ENCODE measurements at regions not wholly inside any gene's neighbourhood (a gene's known extent, or its start where the extent isn't known, plus 50 kb on each side); places are given as distances from the start of the nearest gene placed in this dataset.
"Not testable (repeated sequence)": the region's sequence is repeated elsewhere in the genome, so short reads cannot be mapped to it uniquely, and the experiment has no call there.

DNA sequence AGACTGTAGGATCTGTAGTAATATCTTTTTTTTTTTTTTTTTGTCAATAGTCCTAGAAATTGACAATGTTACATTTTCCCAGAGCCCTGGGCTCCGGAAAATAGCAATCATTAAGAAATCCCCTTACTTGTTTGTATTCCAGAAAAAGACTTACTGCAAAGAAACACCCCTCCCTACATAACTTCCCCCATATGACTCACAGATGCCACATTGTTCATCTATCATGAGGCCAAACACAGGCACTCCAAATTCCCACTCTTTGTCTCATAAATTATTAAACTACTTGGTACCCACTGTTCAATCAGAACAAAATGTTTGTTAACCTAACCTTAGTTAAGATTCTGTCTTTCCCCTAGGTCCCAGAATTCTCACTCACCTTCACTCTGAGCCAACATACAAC is 53.5 kb downstream of the TEX51 start:
- no peak for DNase-seq

DNA sequence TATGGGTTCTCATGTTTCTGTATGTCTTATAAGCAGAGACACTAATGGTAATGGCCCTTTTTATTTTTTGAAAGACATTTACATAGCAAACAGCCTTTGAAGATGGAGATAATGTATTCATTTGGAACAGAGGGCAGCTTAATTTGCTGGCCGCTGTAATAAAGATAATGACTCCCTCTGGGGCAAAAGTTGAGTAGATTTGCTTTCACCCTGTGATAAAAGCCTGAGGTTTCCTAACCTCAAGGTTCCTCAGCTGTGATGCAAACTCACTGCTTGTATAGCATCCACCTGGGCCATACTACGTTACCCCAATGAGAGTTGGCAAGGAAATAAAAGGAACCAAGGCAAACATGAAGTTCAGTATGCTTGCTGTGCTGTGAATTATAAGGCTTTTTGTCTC is 54.8 kb downstream of the TEX51 start:
- no peak for DNase-seq

DNA sequence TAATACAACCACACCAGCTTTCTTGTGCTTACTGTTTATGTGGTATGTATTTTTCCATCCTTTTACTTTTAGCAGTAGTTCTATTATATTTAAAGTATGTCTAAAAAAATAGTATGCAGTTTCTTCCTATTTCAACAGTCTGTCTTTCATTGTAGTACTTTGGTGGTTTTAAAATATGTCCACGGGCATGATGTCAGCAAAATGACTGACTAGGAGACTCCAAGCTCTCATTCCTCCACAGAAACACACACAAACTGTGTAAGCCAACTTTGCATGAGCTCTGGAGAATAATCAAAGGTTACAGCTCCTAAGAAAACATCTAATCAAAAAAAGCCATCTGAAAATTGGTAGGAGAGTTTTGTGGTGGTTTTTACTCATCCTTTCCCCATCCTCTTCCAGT is 56.1 kb downstream of the TEX51 start:
- DNase-seq = no peak

DNA sequence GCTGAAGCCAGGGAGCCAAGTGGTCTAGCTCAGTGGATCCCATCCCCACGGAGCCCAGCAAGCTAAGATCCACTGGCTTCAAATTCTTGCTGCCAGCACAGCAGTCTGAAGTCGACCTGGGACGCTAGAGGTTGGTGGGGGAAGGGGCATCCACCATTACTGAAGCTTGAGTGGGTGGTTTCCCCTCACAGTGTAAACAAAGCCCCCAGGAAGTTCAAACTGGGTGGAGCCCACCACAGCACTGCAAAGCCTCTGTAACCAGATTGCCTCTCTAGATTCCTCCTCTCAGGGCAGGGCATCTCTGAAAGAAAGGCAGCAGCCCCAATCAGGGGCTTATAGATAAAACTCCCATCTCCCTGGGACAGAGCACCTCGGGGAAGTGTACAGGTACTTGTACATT is 58.1 kb downstream of the TEX51 start:
- not testable (repeated sequence) for DNase-seq

DNA sequence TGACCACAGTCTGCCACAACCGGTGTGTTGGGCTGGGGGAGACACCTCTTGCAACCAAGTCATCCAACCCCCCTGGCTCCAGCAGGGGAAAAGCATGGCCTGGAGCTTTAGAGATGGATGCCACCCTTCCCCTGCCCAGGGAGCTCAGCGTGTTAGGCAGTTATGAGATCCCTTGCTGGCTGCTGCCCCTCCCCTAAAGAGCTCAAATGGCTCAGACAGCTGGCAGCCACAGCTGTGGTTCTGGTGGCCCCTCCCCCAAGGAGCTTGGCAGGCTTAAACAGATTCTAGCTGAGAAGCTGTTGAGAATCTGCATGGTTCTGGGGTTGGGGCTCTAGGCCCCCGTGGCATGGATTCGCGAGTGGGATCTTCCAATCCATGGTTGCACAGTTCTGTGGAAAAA is 64.7 kb downstream of the TEX51 start:
- DNase-seq = no peak

DNA sequence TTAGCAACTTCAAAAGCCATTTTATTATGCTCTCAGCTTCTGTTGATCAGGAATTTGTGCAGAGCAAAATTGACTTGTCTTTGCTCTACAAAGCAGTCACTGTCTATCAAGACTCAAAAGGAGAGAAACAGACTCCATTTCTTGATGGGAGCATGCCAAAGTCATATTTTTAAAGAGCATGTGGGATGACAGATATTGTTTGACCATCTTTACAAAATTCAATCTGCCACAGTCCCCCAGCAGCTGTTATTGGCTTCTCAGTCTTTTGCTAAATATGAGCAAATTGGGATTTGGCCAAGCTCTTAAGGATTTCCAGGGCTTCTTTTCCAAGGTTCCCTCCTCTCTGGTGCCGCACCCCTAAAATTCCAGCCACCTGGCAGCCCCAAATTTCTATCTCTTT is 67.9 kb downstream of the TEX51 start:
- no peak for DNase-seq

DNA sequence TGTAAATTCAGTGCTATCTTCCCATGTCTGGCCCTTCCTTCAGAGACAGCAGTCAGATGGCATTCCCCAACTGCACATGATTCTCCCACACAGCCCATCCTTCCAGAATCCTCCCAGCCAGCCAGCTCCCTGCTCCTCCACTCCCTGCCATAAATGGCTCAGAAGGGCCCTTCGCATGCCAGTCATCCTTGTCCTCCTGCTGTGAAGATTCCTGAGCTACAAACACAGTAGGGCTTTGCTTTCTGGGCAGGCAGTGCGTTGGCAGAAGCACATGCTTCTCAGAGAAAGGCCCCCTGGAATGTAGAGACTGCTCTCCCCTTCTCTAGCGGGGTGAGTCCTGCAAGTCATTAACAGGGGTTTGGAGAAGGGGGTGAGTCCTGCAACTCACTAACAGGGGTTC is 71.9 kb downstream of the TEX51 start:
- DNase-seq = no peak

DNA sequence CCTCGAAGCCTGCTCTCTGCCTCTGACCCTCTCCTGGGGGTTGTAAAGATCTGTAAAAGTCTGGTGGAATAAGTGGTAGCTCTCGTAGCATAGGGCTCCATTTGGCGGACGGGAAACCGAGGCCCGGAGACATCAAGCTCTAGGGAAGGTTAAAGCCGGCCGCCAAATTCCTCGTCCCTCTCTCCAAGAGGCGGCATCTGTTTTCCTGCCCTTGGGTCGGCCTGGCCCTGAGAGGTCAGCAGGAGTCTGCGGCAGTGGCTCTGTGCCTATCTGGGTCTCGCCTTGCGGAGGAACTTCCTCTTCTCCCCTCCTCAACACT is 72.4 kb downstream of the TEX51 start:
- DNase-seq = no peak

DNA sequence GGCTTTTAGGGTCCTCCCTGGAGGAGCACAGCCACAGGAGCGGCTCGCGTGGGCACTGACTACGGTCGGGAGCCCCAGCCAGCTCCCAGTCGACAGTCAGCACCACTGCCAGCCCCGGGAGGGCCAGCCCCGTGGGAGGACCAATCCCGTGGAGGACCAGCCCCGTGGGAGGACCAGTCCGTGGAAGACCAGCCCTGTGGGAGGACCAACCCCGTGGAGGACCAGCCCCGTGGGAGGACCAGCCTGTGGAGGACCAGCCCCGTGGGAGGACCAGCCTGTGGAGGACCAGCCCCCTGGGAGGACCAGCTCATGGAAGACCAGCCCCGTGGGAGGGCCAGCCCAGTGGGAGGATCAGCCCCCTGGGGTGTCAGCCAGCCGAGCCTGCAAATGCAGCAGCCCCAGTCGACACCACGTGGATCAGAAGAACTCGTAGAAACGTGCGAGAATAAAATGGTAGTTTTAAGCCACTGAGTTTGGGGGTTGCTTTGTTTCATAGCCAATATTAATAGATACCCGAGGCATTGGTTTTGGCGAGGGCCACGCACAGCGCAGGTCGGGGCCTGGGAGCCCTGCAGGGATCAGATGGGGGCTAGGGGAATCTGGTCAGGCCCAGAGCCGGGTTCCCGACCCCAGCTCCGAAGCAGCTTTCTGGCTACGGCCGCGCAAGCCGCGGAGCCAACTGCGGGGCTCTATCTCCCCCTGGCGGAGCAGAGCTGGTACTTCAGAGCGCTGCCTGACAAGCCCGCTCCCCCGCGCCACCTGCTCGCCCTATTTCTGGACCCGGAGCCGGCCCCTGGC is 73.0 kb downstream of the TEX51 start:
- peak; percentile 45 for DNase-seq

DNA sequence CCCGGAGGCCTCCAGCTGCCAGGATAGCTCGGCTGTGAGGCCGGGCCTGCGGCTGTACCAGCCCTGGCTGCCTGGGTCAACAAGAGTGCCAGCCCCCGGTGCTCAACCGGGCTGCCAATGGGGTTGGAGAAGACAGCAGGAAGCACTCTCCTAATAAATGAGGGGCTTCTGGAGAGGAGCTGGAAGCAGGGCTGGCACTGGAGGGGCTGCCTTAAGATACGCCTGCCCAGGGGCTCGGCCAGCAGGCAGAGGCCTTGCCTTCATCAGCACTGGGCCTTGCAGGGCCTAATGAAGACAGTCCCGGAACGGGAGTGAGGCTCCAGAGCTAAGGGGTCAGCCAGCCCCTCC is 73.6 kb downstream of the TEX51 start:
- no peak for DNase-seq

DNA sequence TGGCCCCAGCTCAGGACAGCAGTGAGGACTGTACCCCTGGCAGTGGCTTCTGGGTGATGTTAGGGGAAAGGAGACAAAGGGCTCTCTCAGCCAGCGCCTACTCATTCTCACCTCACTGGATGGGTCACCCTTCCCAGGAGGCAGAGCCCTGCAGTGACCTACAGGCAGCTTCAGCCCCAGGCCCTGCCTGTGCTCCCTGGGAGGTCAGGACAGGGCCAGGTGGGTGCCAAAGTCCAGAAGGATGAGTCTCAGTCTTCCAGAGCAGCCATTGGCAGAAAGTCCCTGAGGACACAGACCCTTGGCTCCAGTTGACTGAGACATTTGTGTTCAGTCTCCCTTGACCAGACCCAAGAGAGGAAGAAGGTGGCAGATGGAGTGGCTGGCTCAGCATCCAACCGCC is 75.1 kb downstream of the TEX51 start:
- no peak for DNase-seq

DNA sequence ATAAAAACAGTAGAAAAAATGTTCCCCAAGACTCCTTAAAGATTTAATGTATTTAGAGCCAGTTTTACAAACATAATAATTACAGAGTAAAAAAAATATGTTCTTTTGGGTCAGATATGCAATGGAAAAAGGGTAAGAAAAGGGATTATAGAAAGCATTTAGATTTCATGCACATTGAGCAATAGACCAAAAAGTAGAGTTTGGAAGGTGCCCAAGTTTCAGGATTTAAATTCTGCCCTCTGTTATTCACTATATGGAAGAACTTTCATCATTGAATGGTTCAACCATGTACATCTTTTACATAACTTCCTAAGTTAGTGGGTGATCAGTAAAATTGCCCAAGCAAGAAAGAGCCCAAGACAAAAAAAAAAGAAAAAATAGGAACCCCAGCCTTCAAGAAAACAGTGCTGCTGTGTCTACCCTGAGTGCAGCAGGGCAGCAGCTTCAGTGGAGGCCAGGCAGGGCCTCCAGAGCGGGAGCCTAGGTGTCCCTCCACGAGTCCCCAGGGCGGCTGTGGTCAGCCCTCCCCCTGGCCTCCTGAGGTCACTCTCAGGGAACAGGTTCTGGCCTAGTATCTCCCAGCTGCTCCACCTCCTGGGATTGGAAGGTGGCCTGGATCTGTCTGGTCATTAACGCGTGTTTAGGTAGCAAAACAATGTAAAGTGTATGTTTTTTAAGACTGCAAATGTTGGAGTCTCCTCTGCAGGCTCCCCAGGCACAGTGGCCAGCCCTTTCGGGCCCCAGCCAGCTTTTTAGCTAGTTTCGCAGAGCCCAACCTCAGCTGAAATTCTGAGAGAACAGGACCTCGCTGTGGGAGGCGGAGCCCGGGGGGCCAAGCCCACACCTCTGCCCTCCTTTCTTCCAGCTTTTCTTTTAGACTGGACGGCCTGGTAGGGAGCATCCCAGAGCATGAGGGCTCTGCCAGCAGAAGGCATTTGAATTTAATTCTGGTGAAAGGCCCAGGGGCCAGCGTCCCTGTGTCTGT is 77.3 kb downstream of the TEX51 start:
- no peak for DNase-seq

DNA sequence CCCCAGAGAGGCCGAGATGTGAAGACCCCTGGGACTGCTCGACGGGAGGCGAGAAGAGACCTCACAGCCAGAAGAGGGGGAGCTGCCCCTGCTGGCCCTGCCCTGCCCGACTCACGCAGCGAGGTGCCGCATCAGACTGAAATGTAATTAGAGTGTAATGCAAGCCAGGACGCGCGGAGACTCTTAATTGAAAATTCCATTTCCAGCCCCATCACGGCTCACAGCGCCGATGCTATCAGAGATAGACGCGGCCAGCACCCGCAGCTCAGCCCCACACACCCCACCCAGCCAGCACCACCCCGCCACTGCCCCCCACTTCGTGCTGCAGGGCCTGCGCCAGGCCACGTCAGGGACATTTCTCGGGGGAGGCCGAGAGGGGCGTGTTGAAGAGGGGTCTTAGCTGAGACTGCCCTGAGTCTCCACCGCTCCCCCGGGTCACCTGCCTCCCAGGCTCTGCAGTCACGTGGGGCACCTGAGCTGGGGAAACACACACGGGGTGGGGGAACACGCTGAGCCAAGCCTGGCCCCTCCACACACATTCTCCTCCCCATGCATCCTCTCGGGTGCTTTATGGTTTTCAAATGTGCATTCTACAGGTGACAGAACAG is 78.1 kb downstream of the TEX51 start:
- no peak for DNase-seq

DNA sequence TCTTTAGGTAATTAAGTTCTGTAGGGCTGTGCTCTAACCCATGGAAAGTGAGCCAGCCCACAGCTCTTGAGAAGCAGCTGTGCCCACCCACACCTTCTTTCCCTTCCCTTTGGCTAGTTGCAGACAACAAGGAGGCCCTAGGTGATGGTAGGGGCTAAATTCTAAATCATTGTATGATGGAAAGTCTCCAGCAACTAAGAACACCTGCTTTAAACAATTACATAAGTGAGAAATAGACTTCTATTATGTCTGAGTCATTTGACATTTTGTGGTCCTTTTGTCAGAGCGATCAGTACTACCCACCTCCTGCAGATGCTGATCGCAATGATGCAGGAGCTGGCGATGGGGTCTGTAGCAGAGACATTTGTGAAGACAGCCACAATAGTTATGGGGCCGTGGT is 79.6 kb downstream of the TEX51 start:
- no peak for DNase-seq

DNA sequence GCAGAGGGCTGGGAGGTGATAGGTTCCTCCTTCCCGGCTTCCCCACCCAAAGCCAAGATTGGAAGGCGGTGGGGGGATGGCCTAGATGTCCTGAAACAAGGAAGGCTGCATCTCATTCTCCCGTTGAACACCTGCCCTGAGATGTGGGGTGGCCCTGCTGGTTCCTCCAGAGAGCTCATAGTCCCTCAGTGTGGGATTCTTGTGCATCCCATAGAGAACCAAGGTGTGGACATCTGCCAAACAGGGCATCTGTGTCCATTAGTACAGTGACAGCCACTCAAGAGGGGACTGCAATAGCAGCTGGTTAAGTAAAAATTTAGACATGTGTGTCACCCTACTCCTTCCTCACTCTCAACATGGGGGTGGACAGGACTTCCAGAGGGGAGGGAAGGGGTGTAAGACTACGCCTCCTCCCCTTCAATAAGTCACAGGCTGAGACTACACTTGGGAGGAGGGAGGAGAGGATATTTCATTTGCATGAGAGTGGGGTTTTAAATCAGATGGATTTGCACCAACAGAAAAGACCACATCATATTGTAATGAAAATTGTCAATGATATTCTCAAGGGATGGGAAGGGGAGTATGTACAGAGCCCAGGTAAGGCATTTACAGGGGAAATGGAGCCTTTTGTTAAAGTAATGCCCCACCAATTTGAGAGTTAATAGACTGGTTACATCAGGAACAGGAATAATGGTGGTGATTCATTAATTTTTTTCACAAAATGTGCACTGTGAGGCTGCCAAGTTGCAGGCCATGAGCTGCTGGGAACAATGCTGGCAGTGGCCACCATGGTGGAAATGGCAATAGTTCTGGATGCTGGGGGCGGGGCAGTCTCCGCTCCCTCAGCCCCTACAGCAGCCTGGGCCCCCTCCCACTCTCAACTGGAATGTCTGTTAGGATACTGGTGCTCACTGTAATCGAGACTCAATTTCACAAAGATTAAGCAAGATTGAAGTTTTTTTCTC is 80.6 kb downstream of the TEX51 start:
- DNase-seq = no peak

DNA sequence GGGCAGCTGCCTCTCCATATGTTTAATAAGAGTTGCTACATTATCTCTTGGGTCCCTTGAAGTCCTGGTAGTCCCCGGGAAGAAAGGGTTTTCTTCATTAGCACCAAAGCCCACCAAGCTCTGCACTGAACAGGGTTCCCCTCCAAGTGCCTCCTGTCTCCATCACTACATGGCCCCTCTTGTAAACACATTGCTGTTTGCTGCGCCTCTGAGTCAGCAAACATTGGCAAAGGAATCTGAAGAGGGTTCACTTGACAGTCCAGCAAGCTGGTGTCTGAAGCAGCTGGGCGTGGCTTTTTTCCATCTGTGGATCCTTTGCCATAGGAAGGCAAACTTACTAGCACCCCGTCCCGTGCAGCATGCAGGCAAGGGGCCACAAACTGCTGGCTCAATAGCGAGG is 82.8 kb downstream of the TEX51 start:
- DNase-seq = no peak

DNA sequence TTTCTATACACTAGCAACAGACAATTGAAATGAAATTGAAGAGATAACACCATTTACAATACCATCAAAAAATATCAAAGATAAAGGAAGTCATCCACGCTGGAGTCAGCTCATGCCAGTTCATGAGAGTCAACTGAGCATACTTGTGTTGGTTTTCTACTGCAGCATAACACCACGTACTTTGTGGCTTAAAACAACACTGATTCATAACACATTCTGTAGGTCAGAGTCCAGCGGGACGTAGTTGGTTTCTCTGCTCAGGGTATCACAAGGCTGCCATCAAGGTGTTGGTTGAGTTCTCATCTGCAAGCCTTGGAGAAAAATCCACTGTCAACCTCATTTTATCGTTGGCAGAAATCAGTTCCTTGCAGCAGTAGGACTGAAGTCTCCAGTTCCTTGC is 84.2 kb downstream of the TEX51 start:
- no peak for DNase-seq

DNA sequence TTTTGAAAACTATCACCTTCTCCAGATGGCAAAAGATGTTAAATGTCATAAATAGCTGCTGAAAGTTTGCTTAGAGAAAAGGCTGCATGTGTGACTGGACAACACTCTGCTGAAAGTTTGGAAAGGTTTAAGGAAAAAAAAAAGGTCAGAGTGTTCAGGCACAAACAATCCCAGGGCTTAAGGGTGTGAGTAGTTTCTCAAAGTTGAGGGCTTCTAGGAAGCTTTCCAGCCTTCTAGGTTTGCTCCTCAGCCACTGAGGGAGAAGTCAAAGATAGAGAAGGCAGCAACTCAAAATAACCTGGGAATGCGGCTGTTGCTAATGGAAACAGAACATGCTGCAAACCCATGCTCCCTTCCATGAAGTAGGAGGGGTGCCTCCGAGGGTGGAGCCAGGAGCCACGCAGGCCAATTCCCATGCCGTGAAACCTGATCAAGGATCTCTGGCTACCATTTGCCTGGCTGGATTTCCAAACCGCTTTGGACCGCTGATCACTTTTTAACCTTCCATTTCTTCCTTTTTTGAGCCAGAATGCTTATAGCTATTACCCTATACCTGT is 88.0 kb downstream of the TEX51 start:
- no peak for DNase-seq

DNA sequence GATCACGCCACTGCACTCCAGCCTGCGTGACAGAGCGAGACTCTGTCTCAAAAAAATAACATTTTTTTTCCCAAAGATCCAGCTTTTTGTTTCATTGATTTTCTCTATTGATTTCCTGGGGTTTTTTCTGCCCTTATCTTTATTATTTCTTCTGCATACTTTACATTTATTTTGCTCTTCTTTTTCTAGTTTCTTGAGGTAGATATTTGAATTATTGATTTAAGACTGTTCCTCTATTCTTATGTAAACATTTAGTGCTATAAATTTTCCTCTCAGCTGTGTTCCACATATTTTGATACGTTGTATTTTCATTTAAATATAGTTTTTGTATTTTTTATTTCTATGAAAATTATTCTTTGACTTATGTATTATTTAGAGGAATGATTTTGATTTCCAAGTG is 89.8 kb downstream of the TEX51 start:
- DNase-seq = no peak

DNA sequence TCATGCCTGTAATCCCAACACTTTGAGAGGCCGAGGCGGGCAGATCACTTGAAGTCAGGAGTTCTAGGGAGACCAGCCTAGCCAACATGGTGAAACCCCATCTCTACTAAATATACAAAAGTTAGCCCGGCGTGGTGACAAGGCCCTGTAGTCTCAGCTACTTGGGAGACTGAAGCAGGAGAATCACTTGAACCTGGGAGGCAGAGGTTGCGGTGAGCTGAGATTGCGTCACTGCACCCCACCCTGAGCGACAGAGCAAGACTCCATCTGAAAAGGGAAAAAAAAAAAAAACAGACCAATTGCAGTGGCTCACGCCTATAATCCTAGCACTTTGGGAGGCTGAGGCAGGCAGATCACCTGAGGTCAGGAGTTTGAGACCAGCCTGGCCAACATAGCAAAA is 90.4 kb downstream of the TEX51 start:
- DNase-seq = not testable (repeated sequence)

DNA sequence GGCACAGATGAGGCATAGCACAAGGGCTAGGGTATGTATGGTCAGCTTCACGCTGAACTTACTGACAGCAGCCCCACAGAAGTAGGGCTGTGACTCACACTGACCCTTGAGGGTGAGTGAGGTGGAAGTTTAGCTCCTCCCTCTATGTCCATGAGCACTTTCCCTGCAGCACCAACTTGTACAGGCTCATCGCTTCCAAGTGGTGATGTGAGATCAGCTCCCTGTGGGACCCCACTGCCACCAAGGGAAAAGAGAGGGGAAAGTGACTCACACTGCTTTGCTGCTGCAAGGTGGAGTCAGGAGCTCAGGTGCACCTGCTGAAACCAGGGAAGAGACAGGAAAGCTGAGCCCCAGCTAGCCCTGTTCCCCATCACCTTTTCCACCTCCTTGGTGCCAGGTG is 91.5 kb downstream of the TEX51 start:
- DNase-seq = no peak

Data from T-helper 9 cell (primary cell).